PC-9 (cell line): ENCODE measurements at regions not wholly inside any gene's neighbourhood (a gene's known extent, or its start where the extent isn't known, plus 50 kb on each side); places are given as distances from the start of the nearest gene placed in this dataset.

Experiments
- EZH2 ChIP-seq: fragments of 200-600 bp; sonication (generic); IDR thresholded peaks from 2 replicates; pipeline ENCODE4 v1.8.0; 2017; ENCODE audit warnings: antibody characterized with exemption, low read depth
- TF ChIP-seq, protein P1 (sequence below): fragments of 200-600 bp; sonication (generic); conservative IDR thresholded peaks from 2 replicates; pipeline ENCODE4 v1.6.1; 2017; ENCODE audit warnings: mixed run types, antibody characterized with exemption, mild to moderate bottlenecking, moderate library complexity

GRCh38 chr13:31074756-31075155, 86.9 kb downstream of the HSPH1 start:
- TF ChIP-seq, protein P1, sequence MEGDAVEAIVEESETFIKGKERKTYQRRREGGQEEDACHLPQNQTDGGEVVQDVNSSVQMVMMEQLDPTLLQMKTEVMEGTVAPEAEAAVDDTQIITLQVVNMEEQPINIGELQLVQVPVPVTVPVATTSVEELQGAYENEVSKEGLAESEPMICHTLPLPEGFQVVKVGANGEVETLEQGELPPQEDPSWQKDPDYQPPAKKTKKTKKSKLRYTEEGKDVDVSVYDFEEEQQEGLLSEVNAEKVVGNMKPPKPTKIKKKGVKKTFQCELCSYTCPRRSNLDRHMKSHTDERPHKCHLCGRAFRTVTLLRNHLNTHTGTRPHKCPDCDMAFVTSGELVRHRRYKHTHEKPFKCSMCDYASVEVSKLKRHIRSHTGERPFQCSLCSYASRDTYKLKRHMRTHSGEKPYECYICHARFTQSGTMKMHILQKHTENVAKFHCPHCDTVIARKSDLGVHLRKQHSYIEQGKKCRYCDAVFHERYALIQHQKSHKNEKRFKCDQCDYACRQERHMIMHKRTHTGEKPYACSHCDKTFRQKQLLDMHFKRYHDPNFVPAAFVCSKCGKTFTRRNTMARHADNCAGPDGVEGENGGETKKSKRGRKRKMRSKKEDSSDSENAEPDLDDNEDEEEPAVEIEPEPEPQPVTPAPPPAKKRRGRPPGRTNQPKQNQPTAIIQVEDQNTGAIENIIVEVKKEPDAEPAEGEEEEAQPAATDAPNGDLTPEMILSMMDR, result no peak
- no peak for TF ChIP-seq EZH2
